Kidney (tissue), 13 donors: ENCODE measurements at regions not wholly inside any gene's neighbourhood (a gene's known extent, or its start where the extent isn't known, plus 50 kb on each side); places are given as distances from the start of the nearest gene placed in this dataset.

Experiments
- DNase-seq, 5 donors: peaks; one replicate each; pipeline ENCODE4 v3.0.0-alpha.2; 2013 to 2020
- FAIRE-seq: peaks from 2 replicates; lab custom pipeline; 2012; peaks lifted over from hg19 to GRCh38; lab: Jason Lieb, UNC
- H3K27ac ChIP-seq, 2 donors: one replicate each; pipeline ENCODE4 v1.7.0; 2013; ENCODE audit warnings: low read depth in 2 of 2, low read length in 2 of 2, inconsistent platforms in 1 of 2
- H3K27me3 ChIP-seq: one replicate; pipeline ENCODE4 v1.7.1; 2013; ENCODE audit warnings: low read length, inconsistent platforms; ENCODE audit not compliant: control insufficient read depth, insufficient read depth
- H3K36me3 ChIP-seq, 3 donors: one replicate each; pipeline versions ENCODE4 v1.7.0 to v1.7.1; 2013; ENCODE audit warnings: low read length in 3 of 3, control low read depth in 1 of 3, inconsistent platforms in 1 of 3; ENCODE audit not compliant: insufficient read depth in 3 of 3, control insufficient read depth in 2 of 3
- H3K4me1 ChIP-seq, 3 donors: one replicate each; pipeline versions ENCODE4 v1.7.0 to v1.7.1; 2013; ENCODE audit warnings: low read length in 3 of 3, inconsistent platforms in 1 of 3, low read depth in 1 of 3; ENCODE audit not compliant: control insufficient read depth in 2 of 3, insufficient read depth in 2 of 3
- H3K4me3 ChIP-seq, 3 donors: one replicate each; pipeline versions ENCODE4 v1.7.0 to v1.8.1; 2013; ENCODE audit warnings: low read length in 3 of 3, control low read depth in 1 of 3, inconsistent platforms in 1 of 3
- H3K9ac ChIP-seq, 3 donors: one replicate each; pipeline versions ENCODE4 v1.7.0 to v1.7.1; 2013; ENCODE audit warnings: low read length in 3 of 3, control low read depth in 1 of 3, inconsistent platforms in 1 of 3
- H3K9me3 ChIP-seq, 3 donors: one replicate each; pipeline versions ENCODE4 v1.7.0 to v1.7.1; 2013; ENCODE audit warnings: low read length in 3 of 3, control low read depth in 1 of 3, inconsistent platforms in 1 of 3; ENCODE audit not compliant: control insufficient read depth in 2 of 3, insufficient read depth in 1 of 3
- intact Hi-C: fragments of 100-400 bp; cut with DNase I; formaldehyde crosslinking; loops from one replicate; pipeline ENCODE4 v1.11.1; 2022
- TF ChIP-seq, protein P1 (sequence below): IDR thresholded peaks from 3 replicates; pipeline ENCODE4 v1.5.1; 2012; ENCODE audit warnings: mild to moderate bottlenecking, moderate library complexity, borderline replicate concordance; ENCODE audit not compliant: insufficient read depth; ENCODE audit errors: extremely low read depth
- donor health status: control.
- donor health status: control.
- donor health status: control.
- donor health status: control.
- donor health status: control.
- donor health status: DM: yes; HTN: yes; CAD: no.
- donor health status: Normal renal cell carcinoma (clear cell type).

DNA sequence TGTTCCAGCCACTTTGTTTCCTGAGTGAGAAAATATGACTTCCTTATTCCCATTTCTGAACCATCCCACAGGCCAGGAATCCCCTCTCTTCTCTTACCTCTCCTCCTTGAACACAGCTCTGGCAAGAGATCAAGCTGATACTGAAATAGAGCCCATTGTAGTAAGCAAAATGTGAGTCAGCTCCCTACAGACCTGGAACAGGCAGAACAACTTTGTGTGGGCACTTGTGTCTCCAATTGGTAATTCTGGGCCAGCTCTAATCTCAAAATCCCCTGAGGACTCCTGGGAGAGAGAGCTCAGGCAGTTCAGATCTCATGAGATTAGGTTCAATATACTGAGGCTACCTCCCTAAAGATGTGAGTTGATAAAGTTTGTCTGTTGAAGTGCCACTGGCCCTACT lies 213.5 kb downstream of the GUCY2F start:
- DNase-seq: peak in 1 of 5 donors; percentile 2
- H3K9ac ChIP-seq: no peak overlapping the region
- H3K4me1 ChIP-seq: no peaks in the 10 kb centered on the region
- H3K4me3 ChIP-seq: no peak overlapping the region
- FAIRE-seq: no peak
- intact Hi-C loops: no loop called here
- H3K27ac ChIP-seq: no peak overlapping the region
- no peaks in the 10 kb centered on the region for H3K9me3 ChIP-seq
- no peaks in the 10 kb centered on the region for H3K27me3 ChIP-seq
- H3K36me3 ChIP-seq: no peaks in the 10 kb centered on the region
- TF ChIP-seq, protein P1, sequence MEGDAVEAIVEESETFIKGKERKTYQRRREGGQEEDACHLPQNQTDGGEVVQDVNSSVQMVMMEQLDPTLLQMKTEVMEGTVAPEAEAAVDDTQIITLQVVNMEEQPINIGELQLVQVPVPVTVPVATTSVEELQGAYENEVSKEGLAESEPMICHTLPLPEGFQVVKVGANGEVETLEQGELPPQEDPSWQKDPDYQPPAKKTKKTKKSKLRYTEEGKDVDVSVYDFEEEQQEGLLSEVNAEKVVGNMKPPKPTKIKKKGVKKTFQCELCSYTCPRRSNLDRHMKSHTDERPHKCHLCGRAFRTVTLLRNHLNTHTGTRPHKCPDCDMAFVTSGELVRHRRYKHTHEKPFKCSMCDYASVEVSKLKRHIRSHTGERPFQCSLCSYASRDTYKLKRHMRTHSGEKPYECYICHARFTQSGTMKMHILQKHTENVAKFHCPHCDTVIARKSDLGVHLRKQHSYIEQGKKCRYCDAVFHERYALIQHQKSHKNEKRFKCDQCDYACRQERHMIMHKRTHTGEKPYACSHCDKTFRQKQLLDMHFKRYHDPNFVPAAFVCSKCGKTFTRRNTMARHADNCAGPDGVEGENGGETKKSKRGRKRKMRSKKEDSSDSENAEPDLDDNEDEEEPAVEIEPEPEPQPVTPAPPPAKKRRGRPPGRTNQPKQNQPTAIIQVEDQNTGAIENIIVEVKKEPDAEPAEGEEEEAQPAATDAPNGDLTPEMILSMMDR: no peak

DNA sequence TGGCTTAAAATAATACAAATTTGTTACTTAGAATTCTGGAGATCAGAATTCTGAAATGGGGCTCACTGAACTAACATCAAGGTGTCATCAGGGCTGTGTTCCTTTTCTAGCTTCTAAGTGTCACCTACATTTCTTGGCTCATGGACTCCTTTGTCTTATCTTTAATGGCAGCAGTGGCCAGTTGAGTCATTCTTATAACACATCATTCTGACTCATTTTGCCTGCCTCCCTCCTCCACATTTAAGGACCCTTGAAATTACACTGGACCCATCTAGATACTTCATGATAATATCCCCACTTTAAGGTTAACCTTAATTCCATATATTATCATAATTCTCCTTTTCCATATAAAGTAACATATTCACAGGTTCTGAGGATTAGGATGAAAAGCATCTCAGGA lies 215.9 kb downstream of the GUCY2F start:
- Histone ChIP-seq H3K9ac (no peak overlapping the region), H3K4me3 (no peak overlapping the region), H3K27ac (no peak overlapping the region), H3K4me1 (no peaks in the 10 kb centered on the region), H3K27me3 (no peaks in the 10 kb centered on the region), H3K36me3 (no peaks in the 10 kb centered on the region), H3K9me3 (no peaks in the 10 kb centered on the region)
- FAIRE-seq: no peak
- intact Hi-C loops: no loop called here
- DNase-seq: no peak
- TF ChIP-seq, protein P1: no peak

DNA sequence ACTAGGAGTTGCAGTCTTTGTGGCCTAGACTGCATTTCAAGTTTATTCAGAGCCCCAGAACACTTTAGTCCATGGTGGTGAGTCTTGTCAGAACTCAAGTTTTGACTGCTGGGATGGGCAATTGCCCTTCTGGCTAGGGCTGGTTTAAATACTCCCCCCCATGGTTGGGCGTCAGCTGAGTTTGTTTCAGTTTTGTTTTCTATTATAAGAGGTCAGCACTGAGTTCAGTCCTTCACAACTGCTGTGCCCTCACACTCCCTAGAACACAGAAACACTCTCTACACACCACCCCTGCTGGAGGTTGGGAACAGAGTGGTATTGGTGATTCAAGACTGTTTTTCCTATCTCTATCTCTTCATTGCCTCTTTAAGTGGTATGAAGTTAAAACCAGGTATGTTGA lies 217.0 kb downstream of the GUCY2F start:
- Histone ChIP-seq H3K9me3 (no peaks in the 10 kb centered on the region), H3K36me3 (no peaks in the 10 kb centered on the region), H3K4me1 (no peaks in the 10 kb centered on the region), H3K4me3 (no peak overlapping the region), H3K9ac (no peak overlapping the region), H3K27ac (no peak overlapping the region), H3K27me3 (no peaks in the 10 kb centered on the region)
- TF ChIP-seq, protein P1: no peak
- intact Hi-C loops: no loop called here
- FAIRE-seq: no peak
- DNase-seq: no peak

DNA sequence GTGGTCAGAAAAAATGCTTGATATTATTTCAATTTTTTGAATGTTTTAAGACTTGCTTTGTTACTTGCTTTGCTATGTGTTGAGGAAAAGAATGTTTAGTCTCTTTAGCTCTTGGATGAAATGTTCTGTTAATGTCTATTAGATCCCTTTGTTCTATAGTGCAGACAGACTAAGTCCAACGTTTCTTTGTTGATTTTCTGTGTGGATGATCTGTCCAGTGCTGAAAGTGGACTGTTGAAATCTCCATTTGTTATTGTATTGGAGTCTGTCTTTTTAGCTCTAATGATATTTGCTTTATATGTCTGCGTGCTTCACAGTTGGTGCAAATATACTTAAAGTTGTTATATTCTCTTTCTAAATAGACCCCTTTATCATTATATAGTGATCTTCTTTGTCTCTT lies 220.6 kb downstream of the GUCY2F start:
- Histone ChIP-seq H3K9ac (no peak overlapping the region), H3K4me3 (no peak overlapping the region), H3K27me3 (no peaks in the 10 kb centered on the region), H3K27ac (no peak overlapping the region), H3K36me3 (no peaks in the 10 kb centered on the region), H3K4me1 (no peaks in the 10 kb centered on the region), H3K9me3 (no peaks in the 10 kb centered on the region)
- DNase-seq (peak in 1 of 5 donors; percentile 5), FAIRE-seq (no peak)
- TF ChIP-seq, protein P1: no peak
- intact Hi-C loops: no loop called here
